ENCODE measurements at regions not wholly inside any gene's neighbourhood (a gene's known extent, or its start where the extent isn't known, plus 50 kb on each side); places are given as distances from the start of the nearest gene placed in this dataset.

GRCh38 chr17:53736516-53737240 lies 86.0 kb upstream of the KIF2B start:
- WGBS, 2 donors = 57 to 69% methylated on average over 5 of the region's 5 CpGs
- no peak overlapping the region for H3K4me3 ChIP-seq (ENCODE audit: low read depth, poor library complexity, severe bottlenecking)
- no peak for DNase-seq (ENCODE audit: low spot score in 2 of 2)
- intact Hi-C loops (cut with DNase I; ENCODE audit: low total_unique reads) = no loop called here
- TF ChIP-seq CTCF (IDR thresholded peaks at IDR 0.05) = no peak
- TF ChIP-seq POLR2A (IDR thresholded peaks at IDR 0.05) = no peak

- DNase-seq (ENCODE audit: low spot score in 2 of 2) = no peak
- WGBS, 2 donors = 81 to 94% methylated on average over 1 of the region's 1 CpG
- no peak overlapping the region for H3K4me3 ChIP-seq (ENCODE audit: low read depth, poor library complexity, severe bottlenecking)
- intact Hi-C loops (cut with DNase I; ENCODE audit: low total_unique reads) = no loop called here
- TF ChIP-seq CTCF (IDR thresholded peaks at IDR 0.05) (no peak), POLR2A (IDR thresholded peaks at IDR 0.05) (no peak)
Observed at GRCh38 chr17:53724726-53725125, 98.0 kb upstream of the KIF2B start.

DNA sequence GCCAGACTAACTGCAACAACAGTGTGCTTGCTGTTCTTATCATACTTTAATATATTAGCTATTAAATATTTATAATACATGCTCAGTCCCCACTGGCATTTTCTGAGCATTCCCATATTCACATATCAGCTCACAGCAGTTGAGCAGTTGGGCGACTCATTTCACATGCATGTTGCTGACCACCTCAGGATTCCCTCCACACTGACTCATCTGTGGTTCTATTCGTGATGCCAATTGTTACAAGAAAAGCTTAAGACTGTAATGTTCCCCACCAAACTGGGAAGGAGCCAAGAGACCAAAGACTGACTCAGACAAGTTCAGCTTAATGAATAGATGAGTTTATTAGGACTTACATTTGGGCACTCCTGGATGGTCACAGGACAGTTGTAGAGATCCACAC lies 100.3 kb upstream of the KIF2B start:
- H3K4me3 ChIP-seq (ENCODE audit: low read depth, poor library complexity, severe bottlenecking) = no peak overlapping the region
- 49 to 58% methylated on average over 2 of the region's 2 CpGs for WGBS, 2 donors
- TF ChIP-seq CTCF (IDR thresholded peaks at IDR 0.05) (no peak), POLR2A (IDR thresholded peaks at IDR 0.05) (no peak)
- DNase-seq (ENCODE audit: low spot score in 2 of 2) = no peak
- intact Hi-C loops (cut with DNase I; ENCODE audit: low total_unique reads) = no loop called here

DNA sequence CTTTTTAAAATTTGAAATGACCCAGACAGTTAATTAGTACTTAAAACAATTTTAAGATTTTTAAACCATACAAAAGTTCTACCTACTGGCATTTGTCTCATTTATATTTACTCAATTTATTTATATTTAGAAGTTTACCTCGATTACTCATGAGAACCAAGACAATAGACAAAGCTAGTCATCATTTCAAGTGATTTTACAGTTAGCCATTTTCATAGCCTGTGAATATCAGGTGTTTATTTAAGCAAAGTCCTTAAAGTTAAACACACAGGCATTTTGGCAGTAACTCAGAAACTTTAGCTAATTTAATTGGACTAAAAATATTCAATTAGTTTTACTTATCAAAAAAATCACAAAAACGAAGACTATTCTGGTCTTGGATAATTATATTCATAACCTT lies 101.6 kb upstream of the KIF2B start:
- intact Hi-C loops (cut with DNase I; ENCODE audit: low total_unique reads) = no loop called here
- no peak for DNase-seq (ENCODE audit: low spot score in 2 of 2)
- TF ChIP-seq CTCF (IDR thresholded peaks at IDR 0.05) (no peak), POLR2A (IDR thresholded peaks at IDR 0.05) (no peak)
- 50% methylated on average over 2 of the region's 2 CpGs for WGBS, 2 donors
- H3K4me3 ChIP-seq (ENCODE audit: low read depth, poor library complexity, severe bottlenecking) = no peak overlapping the region

GRCh38 chr17:53719229-53719628 lies 103.5 kb upstream of the KIF2B start:
- H3K4me3 ChIP-seq (ENCODE audit: low read depth, poor library complexity, severe bottlenecking) = no peak overlapping the region
- intact Hi-C loops (cut with DNase I; ENCODE audit: low total_unique reads) = no loop called here
- DNase-seq (ENCODE audit: low spot score in 2 of 2) = no peak
- TF ChIP-seq POLR2A (IDR thresholded peaks at IDR 0.05) (no peak), CTCF (IDR thresholded peaks at IDR 0.05) (no peak)

DNA sequence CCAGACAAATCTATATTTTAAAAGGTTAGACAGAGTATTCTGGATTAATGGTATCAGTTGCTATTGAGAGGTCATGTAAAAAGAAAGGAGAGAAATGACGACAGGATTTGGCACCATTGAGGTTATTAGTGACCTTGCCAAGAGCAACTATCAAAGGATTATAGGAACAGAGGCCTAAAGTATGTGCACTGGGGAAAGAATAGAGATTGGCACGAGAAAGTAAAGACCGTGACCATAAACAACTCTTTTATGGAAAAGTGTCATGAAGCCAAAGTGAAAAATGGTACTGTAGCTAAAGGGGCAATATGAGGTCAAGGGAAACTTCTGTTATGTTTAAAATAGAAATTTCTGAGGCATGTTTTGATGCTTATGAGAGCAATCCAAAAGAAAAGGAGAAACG lies 115.2 kb upstream of the KIF2B start:
- WGBS, 2 donors = 72 to 74% methylated on average over 4 of the region's 4 CpGs
- no peak overlapping the region for H3K4me3 ChIP-seq (ENCODE audit: low read depth, poor library complexity, severe bottlenecking)

More for the DNA sequence above, 115.2 kb upstream of the KIF2B start:
- TF ChIP-seq POLR2A (IDR thresholded peaks at IDR 0.05) (no peak), CTCF (IDR thresholded peaks at IDR 0.05) (no peak)
- intact Hi-C loops (cut with DNase I; ENCODE audit: low total_unique reads) = no loop called here
- DNase-seq (ENCODE audit: low spot score in 2 of 2) = no peak
